Activated CD4-positive, alpha-beta memory T cell treated with anti-CD3 and anti-CD28 coated beads, Interleukin-2, amount 10 ng/mL, durations not matched to agents 7 days and 5 days (primary cell): ENCODE measurements at regions not wholly inside any gene's neighbourhood (a gene's known extent, or its start where the extent isn't known, plus 50 kb on each side); places are given as distances from the start of the nearest gene placed in this dataset.

Experiments used
- CTCF ChIA-PET: fragments of 350-600 bp; sonication (Branson Sonifier 250); formaldehyde crosslinking; loops from one replicate; lab custom pipeline; 2021; ENCODE audit warnings: antibody characterized with exemption, inconsistent platforms; lab: Charles Lee
- POLR2A ChIA-PET: fragments of 350-600 bp; sonication (Branson Sonifier 250); formaldehyde crosslinking; loops from one replicate; lab custom pipeline; 2021; ENCODE audit warnings: antibody characterized with exemption; lab: Charles Lee
- DNase-seq: peaks from one replicate; pipeline ENCODE4 v3.0.0-alpha.2; 2020
- H3K27ac Mint-ChIP-seq: one replicate; pipeline ENCODE4 v1.8.0; 2021; ENCODE audit warnings: mild to moderate bottlenecking, mixed read lengths
- H3K27me3 Mint-ChIP-seq: one replicate; pipeline ENCODE4 v1.8.0; 2021; ENCODE audit warnings: mixed read lengths
- H3K36me3 Mint-ChIP-seq: one replicate; pipeline ENCODE4 v1.8.0; 2021; ENCODE audit warnings: low read depth, mixed read lengths
- H3K4me1 Mint-ChIP-seq: one replicate; pipeline ENCODE4 v1.8.0; 2021; ENCODE audit warnings: mixed read lengths
- H3K4me3 Mint-ChIP-seq: one replicate; pipeline ENCODE4 v1.8.0; 2021; ENCODE audit warnings: mild to moderate bottlenecking, mixed read lengths
- H3K9me3 Mint-ChIP-seq: one replicate; pipeline ENCODE4 v1.8.0; 2021; ENCODE audit warnings: mixed read lengths

- Mint-ChIP-seq H3K27ac (no peak overlapping the region), H3K36me3 (no peaks in the 10 kb centered on the region), H3K27me3 (peaks cover 5% of the 10 kb centered on the region), H3K4me1 (peaks cover 28% of the 10 kb centered on the region), H3K9me3 (no peaks in the 10 kb centered on the region), H3K4me3 (no peak overlapping the region)
- no peak for DNase-seq
- POLR2A ChIA-PET = no interaction called here
- CTCF ChIA-PET = interaction anchor here (1.5 kb wide), 1 partner anchor 11 kb away, joined by 4 read pairs; no protein-coding TSS in a partner anchor
Measured at GRCh38 chr13:48181482-48182145, 51.4 kb upstream of the ITM2B start.

GRCh38 chr13:48178126-48178525 lies 54.9 kb upstream of the ITM2B start:
- no peak overlapping the region for H3K27ac Mint-ChIP-seq
- POLR2A ChIA-PET = interaction anchor here (1.1 kb wide), 1 partner anchor 54 kb away, joined by 3 read pairs; no protein-coding TSS in a partner anchor

GRCh38 chr13:48176781-48177180 lies 56.2 kb upstream of the ITM2B start:
- no peaks in the 10 kb centered on the region for H3K9me3 Mint-ChIP-seq
- no peaks in the 10 kb centered on the region for H3K36me3 Mint-ChIP-seq
- CTCF ChIA-PET = no interaction called here
- POLR2A ChIA-PET = no interaction called here
- peaks cover 1% of the 10 kb centered on the region for H3K4me1 Mint-ChIP-seq
- H3K27me3 Mint-ChIP-seq = peaks cover 5% of the 10 kb centered on the region
- no peak for DNase-seq
- no peak overlapping the region for H3K27ac Mint-ChIP-seq
- H3K4me3 Mint-ChIP-seq = no peak overlapping the region

More at GRCh38 chr13:48178126-48178525, 54.9 kb upstream of the ITM2B start:
- CTCF ChIA-PET = no interaction called here
- H3K4me3 Mint-ChIP-seq = no peak overlapping the region
- DNase-seq = no peak
- no peaks in the 10 kb centered on the region for H3K36me3 Mint-ChIP-seq
- H3K9me3 Mint-ChIP-seq = no peaks in the 10 kb centered on the region
- peaks cover 5% of the 10 kb centered on the region for H3K27me3 Mint-ChIP-seq
- peaks cover 11% of the 10 kb centered on the region for H3K4me1 Mint-ChIP-seq

GRCh38 chr13:48175185-48175584 lies 57.8 kb upstream of the ITM2B start:
- no peak overlapping the region for H3K27ac Mint-ChIP-seq
- no peak overlapping the region for H3K4me3 Mint-ChIP-seq
- H3K9me3 Mint-ChIP-seq = no peaks in the 10 kb centered on the region
- H3K4me1 Mint-ChIP-seq = no peaks in the 10 kb centered on the region
- CTCF ChIA-PET = interaction anchor here (0.7 kb wide), 1 partner anchor 50 kb away, joined by 3 read pairs; no protein-coding TSS in a partner anchor
- POLR2A ChIA-PET = no interaction called here
- peaks cover 4% of the 10 kb centered on the region for H3K27me3 Mint-ChIP-seq
- no peak for DNase-seq
- no peaks in the 10 kb centered on the region for H3K36me3 Mint-ChIP-seq

DNA sequence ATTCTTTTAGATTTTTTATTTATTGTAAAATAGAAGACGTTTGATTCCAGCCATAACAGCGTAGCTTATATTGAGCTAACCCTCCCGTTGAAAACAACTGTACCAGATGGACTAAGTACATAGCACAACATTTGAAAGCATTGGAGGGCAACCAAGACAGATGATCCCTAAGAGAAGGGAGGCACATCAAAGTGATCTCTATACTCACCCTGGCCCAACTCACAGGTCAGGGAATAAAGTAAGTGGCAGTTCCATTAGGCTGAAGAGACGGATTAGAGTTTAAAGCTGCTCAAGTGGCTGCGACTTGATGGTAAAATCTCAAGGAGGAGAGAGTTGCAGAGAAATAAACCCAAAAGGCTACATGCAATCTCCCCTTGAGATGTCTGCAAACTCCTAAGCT lies 65.1 kb upstream of the ITM2B start:
- Mint-ChIP-seq H3K9me3 (no peaks in the 10 kb centered on the region), H3K27me3 (peaks cover 6% of the 10 kb centered on the region), H3K4me1 (no peaks in the 10 kb centered on the region), H3K27ac (no peak overlapping the region), H3K4me3 (no peak overlapping the region), H3K36me3 (no peaks in the 10 kb centered on the region)
- DNase-seq = no peak
- ChIA-PET POLR2A (no interaction called here), CTCF (no interaction called here)

- CTCF ChIA-PET = no interaction called here
Measured at GRCh38 chr13:48165727-48166126, 67.3 kb upstream of the ITM2B start.

DNA sequence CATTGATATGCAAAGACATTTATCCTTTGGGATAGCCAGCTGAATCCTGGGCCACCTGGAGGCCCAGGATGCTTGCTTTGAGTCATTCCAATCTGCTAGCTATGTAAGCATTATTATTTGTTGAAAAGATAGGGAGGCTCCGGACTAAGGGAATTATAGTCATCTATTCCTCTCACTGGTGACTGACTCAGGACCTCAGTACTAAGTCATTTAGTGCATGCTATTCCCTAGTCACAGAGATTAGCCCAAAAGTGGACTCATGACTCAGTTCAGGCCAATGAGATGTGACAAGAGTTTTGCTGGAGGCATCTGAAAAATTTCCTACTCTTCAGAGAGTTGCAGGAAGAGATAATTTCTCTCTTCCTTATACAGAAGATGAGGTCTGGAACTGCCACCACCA lies 67.9 kb upstream of the ITM2B start:
- CTCF ChIA-PET = interaction anchor here (0.6 kb wide), 1 partner anchor 1983 kb away, joined by 3 read pairs; no protein-coding TSS in a partner anchor
- Mint-ChIP-seq H3K36me3 (no peaks in the 10 kb centered on the region), H3K4me3 (no peak overlapping the region), H3K27me3 (peaks cover 8% of the 10 kb centered on the region), H3K27ac (no peak overlapping the region), H3K4me1 (peaks cover 9% of the 10 kb centered on the region), H3K9me3 (no peaks in the 10 kb centered on the region)
- POLR2A ChIA-PET = no interaction called here
- no peak for DNase-seq

More at GRCh38 chr13:48165727-48166126, 67.3 kb upstream of the ITM2B start:
- no peak overlapping the region for H3K4me3 Mint-ChIP-seq
- POLR2A ChIA-PET = no interaction called here
- no peak for DNase-seq
- peaks cover 2% of the 10 kb centered on the region for H3K4me1 Mint-ChIP-seq
- no peak overlapping the region for H3K27ac Mint-ChIP-seq
- peaks cover 8% of the 10 kb centered on the region for H3K27me3 Mint-ChIP-seq
- H3K9me3 Mint-ChIP-seq = no peaks in the 10 kb centered on the region
- no peaks in the 10 kb centered on the region for H3K36me3 Mint-ChIP-seq

- Mint-ChIP-seq H3K9me3 (no peaks in the 10 kb centered on the region), H3K4me1 (peaks cover 15% of the 10 kb centered on the region), H3K27me3 (peaks cover 7% of the 10 kb centered on the region), H3K36me3 (no peaks in the 10 kb centered on the region), H3K4me3 (no peak overlapping the region), H3K27ac (no peak overlapping the region)
- CTCF ChIA-PET = no interaction called here
- DNase-seq = no peak
- POLR2A ChIA-PET = no interaction called here
Measured at GRCh38 chr13:48163061-48163460, 68.2 kb upstream of the MED4 start.

DNA sequence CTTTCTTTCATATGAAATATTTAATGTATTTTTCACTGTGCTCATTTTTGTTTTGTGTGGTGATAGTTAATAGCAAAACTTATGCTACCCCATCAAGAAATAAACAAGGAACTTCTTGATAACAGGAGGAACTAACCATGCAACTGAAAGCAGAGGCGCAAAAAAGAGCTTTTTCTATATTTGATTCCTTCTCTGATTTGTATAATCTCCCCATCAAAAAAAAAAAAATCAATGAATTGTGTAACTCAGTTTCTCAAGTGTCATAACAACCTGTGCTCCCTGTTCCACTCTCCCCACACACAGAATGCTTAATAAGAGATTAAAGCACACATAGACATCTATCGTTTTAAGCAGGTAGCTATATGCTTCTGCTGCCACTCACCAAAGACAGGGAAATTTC lies 67.3 kb upstream of the MED4 start:
- Mint-ChIP-seq H3K27me3 (peaks cover 5% of the 10 kb centered on the region), H3K36me3 (no peaks in the 10 kb centered on the region), H3K4me1 (peaks cover 16% of the 10 kb centered on the region), H3K9me3 (no peaks in the 10 kb centered on the region), H3K4me3 (no peak overlapping the region), H3K27ac (no peak overlapping the region)
- ChIA-PET CTCF (interaction anchor here (0.8 to 0.9 kb wide), 2 partner anchors 12 to 32 kb away, joined by 3 read pairs; no protein-coding TSS in a partner anchor), POLR2A (no interaction called here)
- DNase-seq = no peak

DNA sequence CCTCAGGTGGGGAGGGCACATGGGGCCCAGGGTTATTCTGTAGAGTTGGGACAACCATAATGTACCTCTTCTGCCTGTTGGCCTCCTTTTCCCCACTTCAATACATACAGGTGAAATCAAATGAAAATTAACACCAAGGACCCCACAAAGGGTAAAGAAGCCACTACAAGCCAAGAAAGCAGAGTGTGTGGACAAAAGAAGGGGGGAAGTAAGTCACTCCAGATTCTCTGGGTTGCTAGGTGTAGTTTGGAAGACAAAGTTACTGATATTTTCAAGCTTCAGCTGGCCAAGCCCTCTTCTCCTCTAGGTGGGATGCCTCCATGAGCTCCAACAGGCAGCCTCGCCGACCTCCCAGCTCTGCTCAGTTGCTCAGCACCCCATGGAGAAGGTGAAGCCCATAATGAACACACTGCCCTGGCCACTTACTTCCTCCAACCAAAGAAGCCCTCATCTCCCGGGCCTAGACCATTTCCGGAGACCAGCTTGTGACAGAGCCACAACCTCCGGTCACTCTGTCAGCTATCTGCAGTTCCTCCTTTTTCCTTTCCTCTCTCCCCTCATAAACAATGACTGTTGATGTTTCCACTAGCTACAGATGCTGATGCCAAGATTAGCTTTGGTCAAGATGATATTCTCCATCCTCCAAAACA lies 66.8 kb upstream of the MED4 start:
- Mint-ChIP-seq H3K4me1 (peaks cover 17% of the 10 kb centered on the region), H3K27ac (no peak overlapping the region), H3K4me3 (no peak overlapping the region), H3K36me3 (no peaks in the 10 kb centered on the region), H3K27me3 (peaks cover 2% of the 10 kb centered on the region), H3K9me3 (no peaks in the 10 kb centered on the region)
- ChIA-PET CTCF (interaction anchor here (0.8 to 0.9 kb wide), 2 partner anchors 13 to 33 kb away, joined by 3 read pairs; no protein-coding TSS in a partner anchor), POLR2A (no interaction called here)
- DNase-seq = no peak

DNA sequence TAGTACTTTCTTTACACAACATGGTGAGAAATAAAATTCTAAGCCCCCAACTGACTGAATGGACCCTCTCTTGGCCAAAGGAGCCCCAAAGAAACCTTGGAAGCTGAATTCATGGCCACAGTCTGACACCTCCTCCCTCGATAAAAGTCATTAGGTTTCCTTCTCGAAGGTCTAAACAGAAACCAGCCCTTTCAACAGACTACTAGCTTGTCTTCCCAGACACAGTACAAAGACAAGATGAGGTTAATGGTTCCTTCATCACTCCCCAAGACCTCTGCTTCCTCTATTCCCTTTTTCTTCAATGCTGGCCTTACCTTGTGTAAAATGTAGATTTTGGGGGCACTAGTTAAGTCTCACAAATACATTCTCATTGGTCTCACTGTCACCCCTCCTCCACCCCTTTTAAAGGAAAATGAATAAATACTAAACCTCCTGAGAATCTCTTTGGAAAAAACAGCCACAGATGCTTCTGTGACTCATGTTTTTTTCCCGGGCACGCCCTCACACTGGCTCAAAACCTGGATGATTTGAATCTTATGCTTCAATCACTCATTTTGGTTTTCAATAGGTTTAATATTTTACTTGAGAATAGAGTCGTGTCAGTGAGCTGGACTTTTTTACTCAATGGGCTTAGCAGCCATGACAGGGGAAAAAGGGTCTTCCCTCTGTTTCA lies 65.8 kb upstream of the MED4 start:
- ChIA-PET CTCF (no interaction called here), POLR2A (no interaction called here)
- H3K36me3 Mint-ChIP-seq = no peaks in the 10 kb centered on the region
- DNase-seq = no peak
- no peaks in the 10 kb centered on the region for H3K9me3 Mint-ChIP-seq
- H3K27ac Mint-ChIP-seq = no peak overlapping the region
- H3K27me3 Mint-ChIP-seq = peaks cover 2% of the 10 kb centered on the region
- H3K4me1 Mint-ChIP-seq = peaks cover 26% of the 10 kb centered on the region
- H3K4me3 Mint-ChIP-seq = no peak overlapping the region

DNA sequence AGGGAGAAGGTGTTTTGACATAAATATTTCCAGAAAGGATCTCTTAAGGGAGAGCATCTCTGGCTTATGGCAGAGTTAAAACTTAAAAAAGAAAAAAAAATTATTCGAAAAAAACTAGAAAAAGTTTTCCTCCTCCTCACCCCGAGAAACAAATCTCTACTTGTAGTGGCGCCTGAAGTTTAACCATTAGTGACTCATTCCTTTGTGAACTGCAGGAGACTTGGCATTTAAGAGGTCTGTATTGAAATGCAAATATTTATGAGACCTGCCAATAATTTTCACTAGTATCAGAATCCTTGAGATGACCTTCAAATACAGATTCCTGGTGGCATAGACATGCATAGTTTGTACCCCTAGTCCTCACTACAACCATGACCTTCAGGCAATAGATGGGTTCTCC lies 64.9 kb upstream of the MED4 start:
- ChIA-PET POLR2A (no interaction called here), CTCF (no interaction called here)
- no peak for DNase-seq
- H3K36me3 Mint-ChIP-seq = no peaks in the 10 kb centered on the region
- H3K27ac Mint-ChIP-seq = no peak overlapping the region
- peaks cover 35% of the 10 kb centered on the region for H3K4me1 Mint-ChIP-seq
- peaks cover 2% of the 10 kb centered on the region for H3K27me3 Mint-ChIP-seq
- no peaks in the 10 kb centered on the region for H3K9me3 Mint-ChIP-seq
- H3K4me3 Mint-ChIP-seq = no peak overlapping the region

DNA sequence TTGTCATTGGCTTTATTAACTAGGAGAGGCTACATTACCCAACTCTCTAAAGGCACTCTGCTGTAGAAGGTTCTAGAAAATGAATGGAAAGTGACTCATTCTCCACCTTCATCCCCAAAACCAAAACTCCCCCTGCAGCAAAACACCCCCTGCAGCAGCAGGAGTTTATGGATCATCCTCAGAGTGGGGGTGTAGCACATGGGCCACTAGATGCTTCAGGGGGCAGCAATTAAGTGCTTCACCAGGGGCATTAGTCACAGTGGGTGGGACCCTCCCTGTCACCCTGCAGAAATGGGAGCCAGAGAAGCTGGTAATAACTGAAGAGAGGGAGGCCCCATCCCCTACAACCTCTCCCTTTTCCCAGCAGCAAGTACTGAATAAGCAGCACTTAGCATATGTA lies 64.5 kb upstream of the MED4 start:
- Mint-ChIP-seq H3K4me1 (peaks cover 40% of the 10 kb centered on the region), H3K36me3 (no peaks in the 10 kb centered on the region), H3K4me3 (no peak overlapping the region), H3K9me3 (no peaks in the 10 kb centered on the region), H3K27me3 (peaks cover 2% of the 10 kb centered on the region), H3K27ac (no peak overlapping the region)
- no peak for DNase-seq
- POLR2A ChIA-PET = no interaction called here
- CTCF ChIA-PET = no interaction called here
